ENCODE measurements at regions not wholly inside any gene's neighbourhood (a gene's known extent, or its start where the extent isn't known, plus 50 kb on each side); places are given as distances from the start of the nearest gene placed in this dataset.

- no peak for TF ChIP-seq CTCF (IDR thresholded peaks at IDR 0.05)
- no peak for TF ChIP-seq EZH2 (IDR thresholded peaks at IDR 0.05)
These were observed 525.6 kb downstream of the XYLT1 start for GRCh38 chr16:16945207-16945606.

All from neural progenitor cell (in vitro differentiated cells).